ENCODE measurements at regions not wholly inside any gene's neighbourhood (a gene's known extent, or its start where the extent isn't known, plus 50 kb on each side); places are given as distances from the start of the nearest gene placed in this dataset.

DNA sequence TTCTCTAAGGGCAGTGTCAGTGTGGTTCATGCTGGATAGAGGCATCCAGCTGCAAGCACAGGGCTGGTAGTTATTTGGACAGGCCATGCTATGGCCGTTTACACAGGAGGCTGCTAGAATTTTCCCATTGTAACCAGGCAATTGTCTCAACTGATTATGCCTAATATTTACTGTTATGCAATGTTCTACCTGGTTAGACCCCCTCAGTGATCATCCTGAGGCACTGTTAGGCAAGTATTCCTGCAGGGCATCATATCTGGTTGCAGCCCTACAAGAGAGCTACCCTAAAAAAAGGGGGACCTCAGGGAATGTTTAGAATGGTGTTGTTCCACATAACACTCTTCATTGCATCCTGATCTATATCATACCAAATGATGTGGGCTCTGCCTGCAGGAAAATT, 1124.6 kb downstream of the JRKL start:
- no peak for TF ChIP-seq CTCF (IDR thresholded peaks at IDR 0.05; ENCODE audit: low read depth, low read length)
- DNase-seq (ENCODE audit: extremely low read depth, low read depth): no peak

DNA sequence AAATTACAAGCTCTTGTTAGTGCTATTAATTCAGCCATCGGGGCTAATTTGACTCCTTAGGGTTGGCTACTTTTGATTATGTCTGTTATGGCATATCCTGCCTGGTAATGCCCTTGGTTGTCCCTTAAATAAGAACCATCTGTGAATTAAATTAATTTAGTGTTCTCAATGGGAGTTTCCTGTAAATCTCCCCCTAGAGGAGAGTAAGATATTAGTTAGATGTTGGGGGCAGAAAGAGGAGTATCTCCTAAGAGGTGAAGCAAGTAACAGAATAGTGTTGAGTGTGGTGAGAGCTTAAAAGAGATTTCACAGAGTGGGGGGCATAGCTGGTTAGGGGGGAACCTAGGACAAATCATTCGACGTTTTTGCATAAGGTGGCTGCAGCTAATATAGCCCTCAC, 1126.9 kb downstream of the JRKL start:
- no peak for TF ChIP-seq CTCF (IDR thresholded peaks at IDR 0.05; ENCODE audit: low read depth, low read length)
- DNase-seq (ENCODE audit: extremely low read depth, low read depth): no peak

GRCh38 chr11:97525273-97525672, 1135.5 kb downstream of the JRKL start:
- no peak for TF ChIP-seq CTCF (IDR thresholded peaks at IDR 0.05; ENCODE audit: low read depth, low read length)
- no peak for DNase-seq (ENCODE audit: extremely low read depth, low read depth)

DNA sequence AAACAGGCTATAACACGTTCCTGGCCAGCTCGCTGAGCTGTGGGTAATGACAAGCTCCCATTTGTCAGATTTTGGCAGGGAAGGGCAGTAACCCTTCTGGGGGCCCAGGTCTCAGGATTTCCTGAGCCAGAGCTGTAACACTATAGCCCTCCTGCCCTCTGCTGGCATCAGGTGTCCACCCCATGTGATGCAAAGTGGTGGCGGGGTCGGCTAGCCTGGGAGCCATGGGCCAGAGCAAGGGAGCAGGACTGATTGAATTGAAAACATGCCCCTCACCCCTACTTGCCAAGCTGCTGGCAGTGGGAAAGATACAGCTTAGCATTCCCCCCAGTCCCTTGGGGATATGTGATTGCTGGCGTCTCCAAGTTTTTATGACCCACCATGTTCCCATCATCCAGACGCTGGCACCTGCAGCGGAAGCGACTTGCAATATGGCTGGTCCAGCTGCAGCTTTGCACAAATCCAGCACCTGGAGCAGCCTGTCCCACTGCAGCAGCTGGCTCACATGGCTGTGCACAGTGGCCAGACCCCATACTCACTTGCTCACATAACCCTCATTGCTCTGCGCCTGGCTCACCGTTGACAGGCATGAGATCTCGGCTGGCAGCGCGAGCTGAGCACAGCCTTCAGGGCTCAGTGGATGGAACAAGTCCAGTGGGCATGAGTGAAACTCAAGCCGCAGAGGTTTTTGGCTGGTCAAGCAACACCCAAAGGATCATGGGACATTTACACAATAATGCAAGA, 1147.8 kb downstream of the JRKL start:
- no peak for DNase-seq (ENCODE audit: extremely low read depth, low read depth)
- TF ChIP-seq CTCF (IDR thresholded peaks at IDR 0.05; ENCODE audit: low read depth, low read length): no peak

DNA sequence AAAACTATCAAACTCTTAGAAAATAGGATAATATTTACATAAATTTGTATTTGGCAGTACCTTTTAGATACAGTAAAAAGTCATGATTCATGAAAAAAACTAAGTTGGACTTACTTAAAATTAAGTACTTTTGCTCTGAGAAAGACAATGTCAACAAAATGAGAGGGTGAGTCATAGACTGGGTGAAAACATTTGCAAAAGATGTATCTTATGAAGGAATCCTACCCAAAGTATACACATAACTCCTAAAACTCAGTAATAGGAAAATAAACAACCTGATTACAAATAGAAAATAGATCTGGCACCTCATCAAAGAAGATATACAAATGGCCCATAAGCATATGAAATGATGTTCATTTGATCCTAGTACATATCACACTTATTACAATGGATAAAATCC, 1154.6 kb downstream of the JRKL start:
- TF ChIP-seq CTCF (IDR thresholded peaks at IDR 0.05; ENCODE audit: low read depth, low read length): no peak
- DNase-seq (ENCODE audit: extremely low read depth, low read depth): no peak

GRCh38 chr11:97548280-97548679, 1158.5 kb downstream of the JRKL start:
- DNase-seq (ENCODE audit: extremely low read depth, low read depth): no peak
- TF ChIP-seq CTCF (IDR thresholded peaks at IDR 0.05; ENCODE audit: low read depth, low read length): no peak

DNA sequence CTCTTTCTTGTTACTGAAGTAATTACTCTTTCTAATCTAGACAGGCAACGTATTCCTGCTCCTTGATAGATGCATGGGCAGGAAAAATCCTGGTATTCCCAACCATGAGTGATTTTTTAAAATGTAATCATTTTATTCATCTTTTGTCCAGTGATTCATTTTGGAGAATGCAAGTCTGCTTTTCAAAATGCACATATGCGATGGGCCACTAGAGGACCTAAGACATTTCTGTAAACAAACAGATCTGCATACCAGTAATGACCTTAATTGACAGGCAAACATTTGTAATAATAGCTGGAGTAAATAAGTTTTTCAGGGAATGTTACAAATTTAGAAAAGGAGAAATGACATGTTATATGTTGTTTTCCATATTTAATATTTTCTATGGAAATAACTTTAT, 1167.6 kb downstream of the JRKL start:
- no peak for TF ChIP-seq CTCF (IDR thresholded peaks at IDR 0.05; ENCODE audit: low read depth, low read length)
- DNase-seq (ENCODE audit: extremely low read depth, low read depth): no peak

All from AG09319 (cell line).